ENCODE measurements at regions not wholly inside any gene's neighbourhood (a gene's known extent, or its start where the extent isn't known, plus 50 kb on each side); places are given as distances from the start of the nearest gene placed in this dataset.

DNA sequence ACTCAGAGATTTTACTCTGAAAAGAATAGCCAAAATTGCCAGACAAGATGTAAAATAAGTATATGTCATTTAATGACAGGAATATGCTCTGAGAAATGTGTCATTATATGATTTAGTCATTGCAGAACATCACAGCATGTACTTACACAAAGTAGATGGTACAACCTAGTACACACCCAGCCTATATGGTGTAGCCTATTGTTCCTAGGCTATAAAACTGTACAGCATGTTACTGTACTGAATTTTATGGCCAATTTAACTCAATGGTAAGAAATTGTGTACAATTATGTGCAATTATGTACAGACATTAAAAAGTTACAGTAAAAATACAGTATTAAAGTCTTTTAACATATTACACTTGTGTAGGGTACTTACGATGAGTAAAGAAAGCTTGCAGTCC is 311.9 kb upstream of the EPHA7 start:
- no peaks in the 10 kb centered on the region for H4K20me1 ChIP-seq (ENCODE audit: insufficient read depth)
- H2AFZ ChIP-seq (ENCODE audit: low read depth, low read length) = no peak overlapping the region
- H3K9ac ChIP-seq (ENCODE audit: low read length) = no peak overlapping the region
- no peaks in the 10 kb centered on the region for H3K27me3 ChIP-seq (ENCODE audit: insufficient read depth, low read depth, low read length)
- no peaks in the 10 kb centered on the region for H3K36me3 ChIP-seq (ENCODE audit: insufficient read depth, low read length)
- no peak overlapping the region for H3K4me2 ChIP-seq (ENCODE audit: low read length)
- TF ChIP-seq EP300 (conservative IDR thresholded peaks at IDR 0.05; ENCODE audit: poor library complexity, severe bottlenecking) = no peak
- no peak for TF ChIP-seq RAD21 (conservative IDR thresholded peaks at IDR 0.05)
- TF ChIP-seq POLR2AphosphoS5 (IDR thresholded peaks at IDR 0.05) = no peak
- TF ChIP-seq SMC3 (conservative IDR thresholded peaks at IDR 0.05; ENCODE audit: poor library complexity) = no peak
- TF ChIP-seq, protein P1, sequence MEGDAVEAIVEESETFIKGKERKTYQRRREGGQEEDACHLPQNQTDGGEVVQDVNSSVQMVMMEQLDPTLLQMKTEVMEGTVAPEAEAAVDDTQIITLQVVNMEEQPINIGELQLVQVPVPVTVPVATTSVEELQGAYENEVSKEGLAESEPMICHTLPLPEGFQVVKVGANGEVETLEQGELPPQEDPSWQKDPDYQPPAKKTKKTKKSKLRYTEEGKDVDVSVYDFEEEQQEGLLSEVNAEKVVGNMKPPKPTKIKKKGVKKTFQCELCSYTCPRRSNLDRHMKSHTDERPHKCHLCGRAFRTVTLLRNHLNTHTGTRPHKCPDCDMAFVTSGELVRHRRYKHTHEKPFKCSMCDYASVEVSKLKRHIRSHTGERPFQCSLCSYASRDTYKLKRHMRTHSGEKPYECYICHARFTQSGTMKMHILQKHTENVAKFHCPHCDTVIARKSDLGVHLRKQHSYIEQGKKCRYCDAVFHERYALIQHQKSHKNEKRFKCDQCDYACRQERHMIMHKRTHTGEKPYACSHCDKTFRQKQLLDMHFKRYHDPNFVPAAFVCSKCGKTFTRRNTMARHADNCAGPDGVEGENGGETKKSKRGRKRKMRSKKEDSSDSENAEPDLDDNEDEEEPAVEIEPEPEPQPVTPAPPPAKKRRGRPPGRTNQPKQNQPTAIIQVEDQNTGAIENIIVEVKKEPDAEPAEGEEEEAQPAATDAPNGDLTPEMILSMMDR (IDR thresholded peaks at IDR 0.05; ENCODE audit: poor library complexity, severe bottlenecking) = no peak
- TF ChIP-seq EZH2 (IDR thresholded peaks at IDR 0.05; ENCODE audit: borderline replicate concordance, insufficient read depth, low read length, poor library complexity, severe bottlenecking) = no peak
- no peak for TF ChIP-seq TAF1 (IDR thresholded peaks at IDR 0.05; ENCODE audit: low read depth)
- TF ChIP-seq REST (IDR thresholded peaks at IDR 0.05; ENCODE audit: borderline replicate concordance) = no peak
- no peak for TF ChIP-seq MXI1 (conservative IDR thresholded peaks at IDR 0.05; ENCODE audit: poor library complexity, severe bottlenecking)
- no peaks in the 10 kb centered on the region for H3K9me3 ChIP-seq (ENCODE audit: low read length)
- H3F3A ChIP-seq (ENCODE audit: insufficient read depth, low read length, poor library complexity, severe bottlenecking) = no peaks in the 10 kb centered on the region
- H3K27ac ChIP-seq (ENCODE audit: low read length) = no peak overlapping the region
- no peaks in the 10 kb centered on the region for H3K9me2 ChIP-seq (ENCODE audit: insufficient read depth, low read length)
- H3K79me2 ChIP-seq (replicated peaks; ENCODE audit: insufficient read depth, low read length) = no peaks in the 10 kb centered on the region
- H3K4me3 ChIP-seq (ENCODE audit: low read length) = no peak overlapping the region

- Histone ChIP-seq H3K9me3 (ENCODE audit: low read length) (no peaks in the 10 kb centered on the region), H3K36me3 (ENCODE audit: insufficient read depth, low read length) (no peaks in the 10 kb centered on the region), H3K4me2 (ENCODE audit: low read length) (no peak overlapping the region), H3K27me3 (ENCODE audit: insufficient read depth, low read depth, low read length) (no peaks in the 10 kb centered on the region), H3K79me2 (replicated peaks; ENCODE audit: insufficient read depth, low read length) (no peaks in the 10 kb centered on the region), H3K4me3 (ENCODE audit: low read length) (no peak overlapping the region), H2AFZ (ENCODE audit: low read depth, low read length) (no peak overlapping the region), H3K9me2 (ENCODE audit: insufficient read depth, low read length) (no peaks in the 10 kb centered on the region), H3K9ac (ENCODE audit: low read length) (no peak overlapping the region), H4K20me1 (ENCODE audit: insufficient read depth) (no peaks in the 10 kb centered on the region), H3F3A (ENCODE audit: insufficient read depth, low read length, poor library complexity, severe bottlenecking) (no peaks in the 10 kb centered on the region), H3K27ac (ENCODE audit: low read length) (no peak overlapping the region)
- no peak for TF ChIP-seq REST (IDR thresholded peaks at IDR 0.05; ENCODE audit: borderline replicate concordance)
Observed at GRCh38 chr6:93728150-93728549, 308.8 kb upstream of the EPHA7 start.

Data from neural cell (in vitro differentiated cells).